HCT116 (cell line): ENCODE measurements at regions not wholly inside any gene's neighbourhood (a gene's known extent, or its start where the extent isn't known, plus 50 kb on each side); places are given as distances from the start of the nearest gene placed in this dataset.

Experiments
- SRF ChIP-seq: IDR thresholded peaks from 2 replicates; pipeline ENCODE4 v1.6.1; 2012; ENCODE audit warnings: low read depth
- TF ChIP-seq, protein P1 (sequence below), 3 experiments: fragments of 200-600 bp in 1 of 3; sonication (generic) in 1 of 3; IDR thresholded peaks in 2 of 3; conservative IDR thresholded peaks in 1 of 3; 2 replicates each; pipeline ENCODE4 v1.5.1; 2012 to 2017; ENCODE audit warnings: low read depth in 2 of 3, low read length in 2 of 3, antibody characterized with exemption in 1 of 3, borderline replicate concordance in 1 of 3, control low read depth in 1 of 3, mild to moderate bottlenecking in 1 of 3, mixed read lengths in 1 of 3, mixed run types in 1 of 3, moderate library complexity in 1 of 3; ENCODE audit not compliant: insufficient read depth in 1 of 3

DNA sequence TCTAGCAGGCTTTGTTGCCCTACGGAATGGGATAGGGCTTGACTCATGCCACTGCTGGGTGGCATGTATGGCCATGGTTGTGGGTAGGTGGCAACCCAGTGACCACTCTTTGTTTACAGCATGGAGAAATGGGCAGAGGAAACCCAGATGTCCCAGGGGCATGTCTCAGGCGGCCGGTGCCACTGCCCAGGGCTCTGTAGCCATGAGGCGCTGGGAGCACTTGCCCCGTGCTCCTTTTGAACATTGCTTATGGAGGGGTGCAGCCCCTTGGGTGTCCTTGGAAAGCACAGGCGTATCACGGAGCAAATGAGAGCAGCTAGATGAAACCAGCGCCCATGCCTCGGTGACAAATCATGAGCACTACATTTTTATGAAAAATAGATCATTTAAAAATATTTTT is 212.5 kb upstream of the ECI2 start:
- TF ChIP-seq, protein P1, sequence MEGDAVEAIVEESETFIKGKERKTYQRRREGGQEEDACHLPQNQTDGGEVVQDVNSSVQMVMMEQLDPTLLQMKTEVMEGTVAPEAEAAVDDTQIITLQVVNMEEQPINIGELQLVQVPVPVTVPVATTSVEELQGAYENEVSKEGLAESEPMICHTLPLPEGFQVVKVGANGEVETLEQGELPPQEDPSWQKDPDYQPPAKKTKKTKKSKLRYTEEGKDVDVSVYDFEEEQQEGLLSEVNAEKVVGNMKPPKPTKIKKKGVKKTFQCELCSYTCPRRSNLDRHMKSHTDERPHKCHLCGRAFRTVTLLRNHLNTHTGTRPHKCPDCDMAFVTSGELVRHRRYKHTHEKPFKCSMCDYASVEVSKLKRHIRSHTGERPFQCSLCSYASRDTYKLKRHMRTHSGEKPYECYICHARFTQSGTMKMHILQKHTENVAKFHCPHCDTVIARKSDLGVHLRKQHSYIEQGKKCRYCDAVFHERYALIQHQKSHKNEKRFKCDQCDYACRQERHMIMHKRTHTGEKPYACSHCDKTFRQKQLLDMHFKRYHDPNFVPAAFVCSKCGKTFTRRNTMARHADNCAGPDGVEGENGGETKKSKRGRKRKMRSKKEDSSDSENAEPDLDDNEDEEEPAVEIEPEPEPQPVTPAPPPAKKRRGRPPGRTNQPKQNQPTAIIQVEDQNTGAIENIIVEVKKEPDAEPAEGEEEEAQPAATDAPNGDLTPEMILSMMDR (IDR thresholded peaks at IDR 0.05 in 2 of 3, conservative IDR thresholded peaks at IDR 0.05 in 1 of 3; ENCODE audit: borderline replicate concordance in 1 of 3, insufficient read depth in 1 of 3, low read depth in 2 of 3, low read length in 2 of 3): no peak
- TF ChIP-seq SRF: no peak
